Endodermal cell (in vitro differentiated cells): ENCODE measurements at regions not wholly inside any gene's neighbourhood (a gene's known extent, or its start where the extent isn't known, plus 50 kb on each side); places are given as distances from the start of the nearest gene placed in this dataset.

ENCODE experiments used
- DNase-seq: peaks from one replicate; pipeline ENCODE4 v3.0.0-alpha.2; 2017
- H3K27ac ChIP-seq: 2 replicates; pipeline ENCODE4 v1.5.1; 2013; ENCODE audit warnings: mild to moderate bottlenecking, low read depth, low read length, moderate library complexity
- H3K27me3 ChIP-seq: 2 replicates; pipeline ENCODE4 v1.6.1; 2013; ENCODE audit warnings: mild to moderate bottlenecking, low read length, moderate library complexity; ENCODE audit not compliant: insufficient read depth, control insufficient read depth, poor library complexity, severe bottlenecking
- H3K36me3 ChIP-seq: 2 replicates; pipeline ENCODE4 v1.7.0; 2013; ENCODE audit warnings: mild to moderate bottlenecking, low read length, moderate library complexity; ENCODE audit not compliant: control insufficient read depth, insufficient read depth
- H3K4me1 ChIP-seq: one replicate; pipeline ENCODE4 v1.7.0; 2013; ENCODE audit warnings: low read length; ENCODE audit not compliant: control insufficient read depth, insufficient read depth
- H3K4me3 ChIP-seq: 2 replicates; pipeline ENCODE4 v1.5.1; 2013; ENCODE audit warnings: mild to moderate bottlenecking, low read length, moderate library complexity
- H3K9ac ChIP-seq: 2 replicates; pipeline ENCODE4 v1.6.1; 2013; ENCODE audit warnings: mild to moderate bottlenecking, low read length, moderate library complexity; ENCODE audit not compliant: poor library complexity, severe bottlenecking; ENCODE audit errors: extremely low read depth
- H3K9me3 ChIP-seq: 2 replicates; pipeline ENCODE4 v1.6.1; 2013; ENCODE audit warnings: mild to moderate bottlenecking, low read length, moderate library complexity; ENCODE audit not compliant: control insufficient read depth
- H3K27ac Mint-ChIP-seq: 2 replicates; pipeline ENCODE4 v1.8.0; 2020; ENCODE audit warnings: mixed read lengths
- H3K27me3 Mint-ChIP-seq: 2 replicates; pipeline ENCODE4 v1.8.0; 2021; ENCODE audit warnings: mild to moderate bottlenecking, mixed read lengths; ENCODE audit not compliant: insufficient read depth
- H3K36me3 Mint-ChIP-seq: 2 replicates; pipeline ENCODE4 v1.8.0; 2020; ENCODE audit warnings: low read depth, mixed read lengths
- H3K4me1 Mint-ChIP-seq: 2 replicates; pipeline ENCODE4 v1.8.0; 2020; ENCODE audit warnings: mixed read lengths
- H3K4me3 Mint-ChIP-seq: 2 replicates; pipeline ENCODE4 v1.8.0; 2020; ENCODE audit warnings: mild to moderate bottlenecking, moderate library complexity, mixed read lengths
- H3K9me3 Mint-ChIP-seq: 2 replicates; pipeline ENCODE4 v1.8.0; 2020; ENCODE audit warnings: mild to moderate bottlenecking, mixed read lengths
- WGBS, 2 experiments: methylation state at CpG; one replicate each; pipeline versions ENCODE4 v1.1.5 to v1.1.7; 2013; ENCODE audit warnings: missing lambda C conversion rate in 2 of 2, mixed read lengths in 1 of 2; ENCODE audit not compliant: insufficient coverage in 1 of 2, insufficient read length in 1 of 2; 5-methylcytosine and 5-hydroxymethylcytosine counted together
- TF ChIP-seq, protein P1 (sequence below): fragments of 200-600 bp; sonication (generic); conservative IDR thresholded peaks from 2 replicates; pipeline ENCODE4 v1.5.0; 2021; ENCODE audit warnings: antibody characterized with exemption, mild to moderate bottlenecking

DNA sequence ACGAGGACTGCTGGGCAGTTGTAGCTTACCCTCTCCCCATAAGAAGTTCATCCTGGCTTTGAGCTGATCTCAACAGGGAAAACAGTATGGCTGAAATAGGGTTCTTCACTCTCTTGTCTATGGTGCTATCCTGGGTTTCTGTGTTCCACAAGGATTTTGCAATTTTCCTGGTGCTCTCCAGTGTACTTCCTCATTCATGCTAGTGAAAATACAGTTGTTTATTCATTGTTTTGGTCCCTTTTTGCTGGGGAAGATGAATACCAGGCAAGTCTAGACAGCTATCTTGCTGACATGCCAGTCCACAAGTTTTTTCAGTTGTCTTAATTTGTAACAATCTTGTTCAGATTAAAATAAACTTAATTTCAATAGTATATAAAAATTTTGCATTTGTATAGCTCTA lies 306.5 kb downstream of the DLEU7 start:
- Mint-ChIP-seq H3K27ac (no peak overlapping the region), H3K27me3 (no peaks in the 10 kb centered on the region), H3K4me3 (no peak overlapping the region), H3K4me1 (no peaks in the 10 kb centered on the region), H3K36me3 (peaks cover 3% of the 10 kb centered on the region), H3K9me3 (peaks cover 37% of the 10 kb centered on the region)
- Histone ChIP-seq H3K27me3 (no peaks in the 10 kb centered on the region), H3K27ac (no peak overlapping the region), H3K4me1 (no peaks in the 10 kb centered on the region), H3K36me3 (no peaks in the 10 kb centered on the region), H3K9ac (no peak overlapping the region), H3K9me3 (peaks cover 63% of the 10 kb centered on the region), H3K4me3 (no peak overlapping the region)
- no peak for DNase-seq
- 89% methylated on average over 1 of the region's 1 CpG; no CpG with 5 or more reads in 1 of the 2 experiments for whole genome bisulfite sequencing, 2 experiments
- TF ChIP-seq, protein P1, sequence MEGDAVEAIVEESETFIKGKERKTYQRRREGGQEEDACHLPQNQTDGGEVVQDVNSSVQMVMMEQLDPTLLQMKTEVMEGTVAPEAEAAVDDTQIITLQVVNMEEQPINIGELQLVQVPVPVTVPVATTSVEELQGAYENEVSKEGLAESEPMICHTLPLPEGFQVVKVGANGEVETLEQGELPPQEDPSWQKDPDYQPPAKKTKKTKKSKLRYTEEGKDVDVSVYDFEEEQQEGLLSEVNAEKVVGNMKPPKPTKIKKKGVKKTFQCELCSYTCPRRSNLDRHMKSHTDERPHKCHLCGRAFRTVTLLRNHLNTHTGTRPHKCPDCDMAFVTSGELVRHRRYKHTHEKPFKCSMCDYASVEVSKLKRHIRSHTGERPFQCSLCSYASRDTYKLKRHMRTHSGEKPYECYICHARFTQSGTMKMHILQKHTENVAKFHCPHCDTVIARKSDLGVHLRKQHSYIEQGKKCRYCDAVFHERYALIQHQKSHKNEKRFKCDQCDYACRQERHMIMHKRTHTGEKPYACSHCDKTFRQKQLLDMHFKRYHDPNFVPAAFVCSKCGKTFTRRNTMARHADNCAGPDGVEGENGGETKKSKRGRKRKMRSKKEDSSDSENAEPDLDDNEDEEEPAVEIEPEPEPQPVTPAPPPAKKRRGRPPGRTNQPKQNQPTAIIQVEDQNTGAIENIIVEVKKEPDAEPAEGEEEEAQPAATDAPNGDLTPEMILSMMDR: no peak

- Histone ChIP-seq H3K4me1 (no peaks in the 10 kb centered on the region), H3K9ac (no peak overlapping the region), H3K36me3 (no peaks in the 10 kb centered on the region), H3K27me3 (no peaks in the 10 kb centered on the region), H3K27ac (no peak overlapping the region), H3K9me3 (peaks cover 36% of the 10 kb centered on the region), H3K4me3 (no peak overlapping the region)
- Mint-ChIP-seq H3K36me3 (peaks cover under 1% of the 10 kb centered on the region), H3K4me1 (peaks cover 13% of the 10 kb centered on the region), H3K27ac (no peak overlapping the region), H3K4me3 (no peak overlapping the region), H3K27me3 (no peaks in the 10 kb centered on the region), H3K9me3 (peaks cover 27% of the 10 kb centered on the region)
- TF ChIP-seq, protein P1: no peak
- no peak for DNase-seq
Observed at GRCh38 chr13:50539791-50540530, 303.5 kb downstream of the DLEU7 start.

- TF ChIP-seq, protein P1: no peak
- 83 to 100% methylated on average over 1 of the region's 2 CpGs for WGBS, 2 experiments
Observed at GRCh38 chr13:50543141-50543540, 300.4 kb downstream of the DLEU7 start.

More at GRCh38 chr13:50543141-50543540, 300.4 kb downstream of the DLEU7 start:
- no peak overlapping the region for H3K4me3 Mint-ChIP-seq
- Histone ChIP-seq H3K27me3 (no peaks in the 10 kb centered on the region), H3K36me3 (no peaks in the 10 kb centered on the region), H3K27ac (no peak overlapping the region), H3K4me3 (no peak overlapping the region), H3K9me3 (peaks cover 9% of the 10 kb centered on the region), H3K4me1 (no peaks in the 10 kb centered on the region), H3K9ac (no peak overlapping the region)
- H3K9me3 Mint-ChIP-seq: peaks cover 9% of the 10 kb centered on the region
- H3K27me3 Mint-ChIP-seq: no peaks in the 10 kb centered on the region
- DNase-seq: no peak
- no peaks in the 10 kb centered on the region for H3K36me3 Mint-ChIP-seq
- peaks cover 13% of the 10 kb centered on the region for H3K4me1 Mint-ChIP-seq
- no peak overlapping the region for H3K27ac Mint-ChIP-seq
